ENCODE measurements at regions not wholly inside any gene's neighbourhood (a gene's known extent, or its start where the extent isn't known, plus 50 kb on each side); places are given as distances from the start of the nearest gene placed in this dataset.

DNA sequence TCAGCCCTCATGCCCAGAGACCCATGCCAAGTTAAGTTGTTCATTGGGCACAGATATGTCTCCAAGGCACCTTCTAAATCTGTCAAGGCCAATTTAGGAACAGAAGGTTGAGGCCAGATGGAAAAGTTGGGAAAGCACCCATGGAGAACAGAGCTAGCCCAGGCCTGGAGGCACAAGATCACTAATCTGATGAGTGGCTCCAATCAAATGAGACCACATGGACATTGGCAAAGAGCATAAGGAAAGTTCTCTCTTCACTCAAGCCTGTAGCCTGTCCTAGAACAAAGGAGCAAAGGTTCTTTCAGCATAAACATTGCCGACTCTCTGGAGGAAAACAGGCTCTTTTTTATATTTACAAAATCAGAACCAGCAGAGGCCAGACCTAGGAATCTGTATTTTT is 154.8 kb downstream of the RNF152 start:
- TF ChIP-seq POLR2A (IDR thresholded peaks at IDR 0.05): no peak
- TF ChIP-seq, protein P1, sequence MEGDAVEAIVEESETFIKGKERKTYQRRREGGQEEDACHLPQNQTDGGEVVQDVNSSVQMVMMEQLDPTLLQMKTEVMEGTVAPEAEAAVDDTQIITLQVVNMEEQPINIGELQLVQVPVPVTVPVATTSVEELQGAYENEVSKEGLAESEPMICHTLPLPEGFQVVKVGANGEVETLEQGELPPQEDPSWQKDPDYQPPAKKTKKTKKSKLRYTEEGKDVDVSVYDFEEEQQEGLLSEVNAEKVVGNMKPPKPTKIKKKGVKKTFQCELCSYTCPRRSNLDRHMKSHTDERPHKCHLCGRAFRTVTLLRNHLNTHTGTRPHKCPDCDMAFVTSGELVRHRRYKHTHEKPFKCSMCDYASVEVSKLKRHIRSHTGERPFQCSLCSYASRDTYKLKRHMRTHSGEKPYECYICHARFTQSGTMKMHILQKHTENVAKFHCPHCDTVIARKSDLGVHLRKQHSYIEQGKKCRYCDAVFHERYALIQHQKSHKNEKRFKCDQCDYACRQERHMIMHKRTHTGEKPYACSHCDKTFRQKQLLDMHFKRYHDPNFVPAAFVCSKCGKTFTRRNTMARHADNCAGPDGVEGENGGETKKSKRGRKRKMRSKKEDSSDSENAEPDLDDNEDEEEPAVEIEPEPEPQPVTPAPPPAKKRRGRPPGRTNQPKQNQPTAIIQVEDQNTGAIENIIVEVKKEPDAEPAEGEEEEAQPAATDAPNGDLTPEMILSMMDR (IDR thresholded peaks at IDR 0.05): no peak
- no peak for TF ChIP-seq EP300 (IDR thresholded peaks at IDR 0.05)

Data from ovary (tissue), 3 donors.